Tibial artery (tissue), 4 donors: ENCODE measurements at regions not wholly inside any gene's neighbourhood (a gene's known extent, or its start where the extent isn't known, plus 50 kb on each side); places are given as distances from the start of the nearest gene placed in this dataset.

Source experiments
- DNase-seq, 2 donors: peaks; one replicate each; pipeline ENCODE4 v3.0.0-alpha.2; 2019
- H3K27ac ChIP-seq, 2 donors: fragments of 200-600 bp; sonication (generic) in 1 of 2; 1 replicate in 1 of 2; 2 replicates in 1 of 2; pipeline ENCODE4 v1.5.1; 2018 to 2019; ENCODE audit warnings: mild to moderate bottlenecking in 1 of 2
- H3K27me3 ChIP-seq, 2 donors: fragments of 200-600 bp; sonication (generic) in 1 of 2; one replicate each; pipeline versions ENCODE4 v1.5.1 to v1.6.0; 2016 to 2019
- H3K36me3 ChIP-seq, 3 donors: fragments of 200-600 bp; sonication (generic) in 2 of 3; one replicate each; pipeline ENCODE4 v1.5.1; 2016 to 2019; ENCODE audit warnings: mild to moderate bottlenecking in 2 of 3
- H3K4me1 ChIP-seq, 4 donors: fragments of 200-600 bp; sonication (generic) in 2 of 4; 1 replicate in 3 of 4; 2 replicates in 1 of 4; pipeline ENCODE4 v1.5.1; 2016 to 2019
- H3K4me3 ChIP-seq, 2 donors: fragments of 200-600 bp; sonication (generic) in 1 of 2; 1 replicate in 1 of 2; 2 replicates in 1 of 2; pipeline ENCODE4 v1.5.1; 2018 to 2019; ENCODE audit warnings: mild to moderate bottlenecking in 2 of 2
- H3K9me3 ChIP-seq, 3 donors: fragments of 200-600 bp; sonication (generic) in 1 of 3; one replicate each; pipeline ENCODE4 v1.5.1; 2016 to 2019
- intact Hi-C: fragments of 100-400 bp; cut with DNase I; formaldehyde crosslinking; loops from one replicate; pipeline ENCODE4 v1.15.0; 2023; ENCODE audit warnings: low total_unique reads
- TF ChIP-seq, protein P1 (sequence below), 2 experiments: fragments of 200-600 bp in 1 of 2; fragments of 450-650 bp in 1 of 2; IDR thresholded peaks; one replicate each; pipeline ENCODE4 v1.5.1; 2017 to 2019; ENCODE audit warnings: antibody characterized with exemption in 2 of 2, mild to moderate bottlenecking in 1 of 2, moderate library complexity in 1 of 2

GRCh38 chr21:27045281-27045985, 78.5 kb upstream of the ADAMTS5 start:
- no peak overlapping the region for H3K4me3 ChIP-seq
- no peak overlapping the region for H3K27ac ChIP-seq

DNA sequence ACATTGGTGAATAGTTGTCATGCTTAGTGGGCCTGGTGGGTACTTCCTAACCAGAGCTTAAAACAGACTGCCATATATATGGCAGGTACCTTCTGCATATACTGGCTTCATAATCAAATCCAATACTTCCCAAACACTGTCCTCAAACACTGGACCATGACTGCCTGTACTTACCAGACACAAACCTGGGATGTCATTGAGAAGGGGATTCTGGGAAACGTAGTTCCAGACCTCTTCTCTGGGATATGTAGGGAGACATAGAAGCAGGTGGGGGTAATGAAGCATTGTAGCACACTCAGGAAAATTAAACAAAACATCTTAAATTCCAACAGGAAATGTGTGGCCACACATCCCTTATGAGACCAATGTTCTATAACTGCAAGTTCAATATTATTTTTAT, 76.5 kb upstream of the ADAMTS5 start:
- no peaks in the 10 kb centered on the region for H3K4me1 ChIP-seq
- H3K27ac ChIP-seq = no peak overlapping the region
- no peaks in the 10 kb centered on the region for H3K36me3 ChIP-seq
- TF ChIP-seq, protein P1, sequence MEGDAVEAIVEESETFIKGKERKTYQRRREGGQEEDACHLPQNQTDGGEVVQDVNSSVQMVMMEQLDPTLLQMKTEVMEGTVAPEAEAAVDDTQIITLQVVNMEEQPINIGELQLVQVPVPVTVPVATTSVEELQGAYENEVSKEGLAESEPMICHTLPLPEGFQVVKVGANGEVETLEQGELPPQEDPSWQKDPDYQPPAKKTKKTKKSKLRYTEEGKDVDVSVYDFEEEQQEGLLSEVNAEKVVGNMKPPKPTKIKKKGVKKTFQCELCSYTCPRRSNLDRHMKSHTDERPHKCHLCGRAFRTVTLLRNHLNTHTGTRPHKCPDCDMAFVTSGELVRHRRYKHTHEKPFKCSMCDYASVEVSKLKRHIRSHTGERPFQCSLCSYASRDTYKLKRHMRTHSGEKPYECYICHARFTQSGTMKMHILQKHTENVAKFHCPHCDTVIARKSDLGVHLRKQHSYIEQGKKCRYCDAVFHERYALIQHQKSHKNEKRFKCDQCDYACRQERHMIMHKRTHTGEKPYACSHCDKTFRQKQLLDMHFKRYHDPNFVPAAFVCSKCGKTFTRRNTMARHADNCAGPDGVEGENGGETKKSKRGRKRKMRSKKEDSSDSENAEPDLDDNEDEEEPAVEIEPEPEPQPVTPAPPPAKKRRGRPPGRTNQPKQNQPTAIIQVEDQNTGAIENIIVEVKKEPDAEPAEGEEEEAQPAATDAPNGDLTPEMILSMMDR (IDR thresholded peaks at IDR 0.05) = no peak
- H3K9me3 ChIP-seq = no peaks in the 10 kb centered on the region
- intact Hi-C loops = no loop called here
- no peak overlapping the region for H3K4me3 ChIP-seq
- H3K27me3 ChIP-seq = no peaks in the 10 kb centered on the region
- DNase-seq = no peak

More at GRCh38 chr21:27045281-27045985, 78.5 kb upstream of the ADAMTS5 start:
- no peaks in the 10 kb centered on the region for H3K9me3 ChIP-seq
- intact Hi-C loops = no loop called here
- TF ChIP-seq, protein P1 (IDR thresholded peaks at IDR 0.05) = no peak
- no peaks in the 10 kb centered on the region for H3K27me3 ChIP-seq
- no peaks in the 10 kb centered on the region for H3K36me3 ChIP-seq
- H3K4me1 ChIP-seq = no peaks in the 10 kb centered on the region
- no peak for DNase-seq

DNA sequence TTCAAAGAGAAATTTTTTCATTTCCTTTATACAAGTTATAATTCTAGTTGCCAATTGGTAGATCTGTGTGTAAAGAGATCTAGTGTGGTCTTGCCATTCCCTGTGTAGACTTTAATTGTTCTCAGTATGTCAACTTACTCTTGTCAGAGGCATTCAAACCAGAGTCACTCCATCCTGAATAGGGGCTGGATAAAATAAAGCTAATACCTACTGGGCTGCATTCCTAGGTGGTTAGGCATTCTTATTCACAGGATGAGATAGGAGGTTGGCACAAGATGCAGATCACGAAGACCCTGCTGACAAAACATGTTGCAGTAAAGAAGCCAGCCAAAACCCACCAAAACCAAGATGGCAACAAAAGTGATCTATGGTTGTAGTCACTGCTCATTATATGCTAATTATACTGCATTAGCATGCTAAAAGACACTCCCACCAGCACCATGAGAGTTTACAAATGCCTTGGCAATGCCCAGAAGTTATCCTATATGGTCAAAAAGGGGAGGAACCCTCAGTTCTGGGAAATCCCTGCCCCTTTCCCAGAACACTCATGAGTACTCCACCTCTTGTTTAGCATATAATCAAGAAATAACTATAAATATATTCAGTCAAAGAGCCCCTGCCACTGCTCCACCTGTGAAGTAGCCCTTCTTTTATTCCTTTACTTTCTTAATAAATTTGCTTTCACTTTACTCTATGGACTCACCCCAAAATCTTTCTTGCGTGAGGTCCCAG, 74.0 kb upstream of the ADAMTS5 start:
- Histone ChIP-seq H3K36me3 (no peaks in the 10 kb centered on the region), H3K9me3 (no peaks in the 10 kb centered on the region), H3K4me1 (no peaks in the 10 kb centered on the region), H3K27ac (no peak overlapping the region), H3K27me3 (no peaks in the 10 kb centered on the region), H3K4me3 (no peak overlapping the region)
- no peak for DNase-seq
- intact Hi-C loops = no loop called here
- TF ChIP-seq, protein P1 (IDR thresholded peaks at IDR 0.05) = no peak

GRCh38 chr21:27036736-27037301, 69.9 kb upstream of the ADAMTS5 start:
- no peaks in the 10 kb centered on the region for H3K4me1 ChIP-seq
- H3K27me3 ChIP-seq = no peaks in the 10 kb centered on the region
- DNase-seq = no peak
- H3K36me3 ChIP-seq = no peaks in the 10 kb centered on the region
- no peak overlapping the region for H3K27ac ChIP-seq
- no peaks in the 10 kb centered on the region for H3K9me3 ChIP-seq
- H3K4me3 ChIP-seq = no peak overlapping the region
- TF ChIP-seq, protein P1 (IDR thresholded peaks at IDR 0.05) = no peak
- intact Hi-C loops = no loop called here

GRCh38 chr21:27035791-27036190, 68.9 kb upstream of the ADAMTS5 start:
- no peak for DNase-seq
- no peaks in the 10 kb centered on the region for H3K36me3 ChIP-seq
- H3K9me3 ChIP-seq = no peaks in the 10 kb centered on the region
- H3K4me1 ChIP-seq = no peaks in the 10 kb centered on the region
- intact Hi-C loops = no loop called here
- TF ChIP-seq, protein P1 (IDR thresholded peaks at IDR 0.05) = no peak
- H3K27ac ChIP-seq = no peak overlapping the region
- no peaks in the 10 kb centered on the region for H3K27me3 ChIP-seq
- no peak overlapping the region for H3K4me3 ChIP-seq
